ENCODE measurements at regions not wholly inside any gene's neighbourhood (a gene's known extent, or its start where the extent isn't known, plus 50 kb on each side); places are given as distances from the start of the nearest gene placed in this dataset.

GRCh38 chr9:99415606-99416005 lies 193.5 kb downstream of the SEC61B start:
- Histone ChIP-seq H3K9me3 (no peaks in the 10 kb centered on the region), H3K36me3 (replicated peaks in 1 of 2; ENCODE audit: control insufficient read depth in 1 of 2, insufficient read depth in 2 of 2, low read length in 1 of 2) (no peaks in the 10 kb centered on the region), H4K20me1 (ENCODE audit: insufficient read depth) (no peaks in the 10 kb centered on the region), H3K4me3 (ENCODE audit: low read depth in 2 of 2, low read length in 1 of 2) (no peak overlapping the region), H3K4me1 (ENCODE audit: control insufficient read depth in 1 of 2, insufficient read depth in 2 of 2, low read depth in 1 of 2, low read length in 1 of 2) (peaks cover 15 to 38% of the 10 kb centered on the region in 2 experiments; a peak in 3 of 4 replicates), H3K9ac (no peak overlapping the region), H3F3A (replicated peaks; ENCODE audit: insufficient read depth) (peaks cover 1% of the 10 kb centered on the region), H3K79me2 (ENCODE audit: insufficient read depth) (no peaks in the 10 kb centered on the region), H3K27ac (ENCODE audit: low read depth in 2 of 2, low read length in 1 of 2) (peak overlapping the region; percentile 25 to 81; a peak in 3 of 4 replicates), H3K4me2 (no peak overlapping the region), H3K9me2 (no peaks in the 10 kb centered on the region), H2AFZ (ENCODE audit: low read depth) (no peak overlapping the region; the same call in 1 of the 2 replicates), H3K27me3 (ENCODE audit: insufficient read depth) (no peaks in the 10 kb centered on the region)
- CTCF ChIA-PET: interaction anchor here (1.2 to 2.1 kb wide), 2 partner anchors 15 to 26 kb away, joined by 3 to 6 read pairs; no protein-coding TSS in a partner anchor
- DNase-seq: no peak
- 49% methylated on average over 4 of the region's 4 CpGs for whole genome bisulfite sequencing (ENCODE audit: low lambda C conversion rate)
- TF ChIP-seq USF2 (IDR thresholded peaks at IDR 0.05; ENCODE audit: borderline replicate concordance, low read depth, low read length): no peak
- no peak for TF ChIP-seq FOXM1 (IDR thresholded peaks at IDR 0.05; ENCODE audit: low read depth)
- TF ChIP-seq TCF12 (IDR thresholded peaks at IDR 0.05): no peak
- no peak for TF ChIP-seq POLR2AphosphoS5 (IDR thresholded peaks at IDR 0.05; ENCODE audit: low read depth, low read length)
- TF ChIP-seq TAF1 (IDR thresholded peaks at IDR 0.05; ENCODE audit: borderline replicate concordance, low read depth, low read length): no peak
- no peak for TF ChIP-seq FOSL2 (IDR thresholded peaks at IDR 0.05; ENCODE audit: borderline replicate concordance, low read depth)
- TF ChIP-seq MXI1 (IDR thresholded peaks at IDR 0.05; ENCODE audit: low read depth, low read length): no peak
- no peak for TF ChIP-seq RAD21 (IDR thresholded peaks at IDR 0.05; ENCODE audit: low read length)
- TF ChIP-seq SIN3A (IDR thresholded peaks at IDR 0.05; ENCODE audit: borderline replicate concordance, low read depth, low read length): no peak
- TF ChIP-seq RFX5 (IDR thresholded peaks at IDR 0.05; ENCODE audit: low read length): no peak
- TF ChIP-seq GABPA (IDR thresholded peaks at IDR 0.05; ENCODE audit: low read depth): no peak
- TF ChIP-seq EZH2phosphoT487 (IDR thresholded peaks at IDR 0.05; ENCODE audit: borderline replicate concordance, low read depth): no peak
- no peak for TF ChIP-seq YY1 (IDR thresholded peaks at IDR 0.05; ENCODE audit: low read depth)
- TF ChIP-seq, protein P1, sequence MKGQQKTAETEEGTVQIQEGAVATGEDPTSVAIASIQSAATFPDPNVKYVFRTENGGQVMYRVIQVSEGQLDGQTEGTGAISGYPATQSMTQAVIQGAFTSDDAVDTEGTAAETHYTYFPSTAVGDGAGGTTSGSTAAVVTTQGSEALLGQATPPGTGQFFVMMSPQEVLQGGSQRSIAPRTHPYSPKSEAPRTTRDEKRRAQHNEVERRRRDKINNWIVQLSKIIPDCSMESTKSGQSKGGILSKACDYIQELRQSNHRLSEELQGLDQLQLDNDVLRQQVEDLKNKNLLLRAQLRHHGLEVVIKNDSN (IDR thresholded peaks at IDR 0.05; ENCODE audit: borderline replicate concordance, low read depth): no peak
- no peak for TF ChIP-seq NRF1 (IDR thresholded peaks at IDR 0.05; ENCODE audit: low read depth, low read length)
- TF ChIP-seq FOXJ3 (CRISPR knock-in tag; IDR thresholded peaks at IDR 0.05): no peak
- TF ChIP-seq, protein P2, sequence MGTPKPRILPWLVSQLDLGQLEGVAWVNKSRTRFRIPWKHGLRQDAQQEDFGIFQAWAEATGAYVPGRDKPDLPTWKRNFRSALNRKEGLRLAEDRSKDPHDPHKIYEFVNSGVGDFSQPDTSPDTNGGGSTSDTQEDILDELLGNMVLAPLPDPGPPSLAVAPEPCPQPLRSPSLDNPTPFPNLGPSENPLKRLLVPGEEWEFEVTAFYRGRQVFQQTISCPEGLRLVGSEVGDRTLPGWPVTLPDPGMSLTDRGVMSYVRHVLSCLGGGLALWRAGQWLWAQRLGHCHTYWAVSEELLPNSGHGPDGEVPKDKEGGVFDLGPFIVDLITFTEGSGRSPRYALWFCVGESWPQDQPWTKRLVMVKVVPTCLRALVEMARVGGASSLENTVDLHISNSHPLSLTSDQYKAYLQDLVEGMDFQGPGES (IDR thresholded peaks at IDR 0.05; ENCODE audit: low read depth, low read length): no peak
- POLR2A ChIA-PET: interaction anchor here (0.9 kb wide), 1 partner anchor 50 kb away, joined by 3 read pairs; no protein-coding TSS in a partner anchor
